Suprapubic skin (tissue), 4 donors: ENCODE measurements at regions not wholly inside any gene's neighbourhood (a gene's known extent, or its start where the extent isn't known, plus 50 kb on each side); places are given as distances from the start of the nearest gene placed in this dataset.
"Not testable (repeated sequence)": the region's sequence is repeated elsewhere in the genome, so short reads cannot be mapped to it uniquely, and the experiment has no call there.

Source experiments
- DNase-seq, 2 donors: peaks; one replicate each; pipeline ENCODE4 v3.0.0-alpha.2; 2019; ENCODE audit warnings: low spot score in 2 of 2
- H3K27ac ChIP-seq: fragments of 200-600 bp; sonication (generic); one replicate; pipeline ENCODE4 v1.5.1; 2019
- H3K27me3 ChIP-seq: fragments of 200-600 bp; sonication (generic); one replicate; pipeline ENCODE4 v1.5.1; 2019
- H3K36me3 ChIP-seq: fragments of 200-600 bp; sonication (generic); one replicate; pipeline ENCODE4 v1.5.1; 2019
- H3K4me1 ChIP-seq: fragments of 200-600 bp; sonication (generic); one replicate; pipeline ENCODE4 v1.5.1; 2019
- H3K4me3 ChIP-seq: fragments of 200-600 bp; sonication (generic); one replicate; pipeline ENCODE4 v1.5.1; 2019; ENCODE audit warnings: mild to moderate bottlenecking
- H3K9me3 ChIP-seq: fragments of 200-600 bp; sonication (generic); one replicate; pipeline ENCODE4 v1.5.1; 2019
- CTCF ChIP-seq, 2 donors: fragments of 200-600 bp in 1 of 2; fragments of 450-650 bp in 1 of 2; sonication (generic) in 1 of 2; IDR thresholded peaks; one replicate each; pipeline ENCODE4 v1.5.1; 2016 to 2019; ENCODE audit warnings: antibody characterized with exemption in 2 of 2, mild to moderate bottlenecking in 1 of 2, moderate library complexity in 1 of 2
- EP300 ChIP-seq: sonication (generic); formaldehyde crosslinking; IDR thresholded peaks from one replicate; pipeline ENCODE4 v1.6.1; 2017; ENCODE audit warnings: antibody characterized with exemption
- POLR2A ChIP-seq, 2 donors: fragments of 450-650 bp; IDR thresholded peaks; one replicate each; pipeline ENCODE4 v1.6.1; 2017; ENCODE audit warnings: antibody characterized with exemption in 2 of 2, mild to moderate bottlenecking in 2 of 2, moderate library complexity in 2 of 2
- POLR2AphosphoS5 ChIP-seq, 3 donors: sonication (generic); formaldehyde crosslinking; IDR thresholded peaks; one replicate each; pipeline ENCODE4 v1.6.1; 2017; ENCODE audit warnings: antibody characterized with exemption in 3 of 3
- WGBS: methylation state at CpG from one replicate; pipeline ENCODE4 v1.1.5; 2018; 5-methylcytosine and 5-hydroxymethylcytosine counted together

GRCh38 chr1:217049721-217050120 is 326.5 kb upstream of the ESRRG start:
- Histone ChIP-seq H3K36me3 (no peaks in the 10 kb centered on the region), H3K27ac (no peak overlapping the region), H3K9me3 (no peaks in the 10 kb centered on the region), H3K4me1 (no peaks in the 10 kb centered on the region), H3K27me3 (no peaks in the 10 kb centered on the region), H3K4me3 (no peak overlapping the region)
- WGBS, result 31% methylated on average over 2 of the region's 2 CpGs
- TF ChIP-seq POLR2A (IDR thresholded peaks at IDR 0.05) (no peak), CTCF (IDR thresholded peaks at IDR 0.05) (no peak), POLR2AphosphoS5 (IDR thresholded peaks at IDR 0.05) (no peak), EP300 (no peak)
- DNase-seq, result no peak

- WGBS, result 81% methylated on average over 1 of the region's 1 CpG
- H3K9me3 ChIP-seq, result no peaks in the 10 kb centered on the region
- no peak overlapping the region for H3K27ac ChIP-seq
- H3K27me3 ChIP-seq, result no peaks in the 10 kb centered on the region
- no peaks in the 10 kb centered on the region for H3K36me3 ChIP-seq
- DNase-seq, result no peak
- TF ChIP-seq POLR2AphosphoS5 (IDR thresholded peaks at IDR 0.05) (no peak), POLR2A (IDR thresholded peaks at IDR 0.05) (no peak), CTCF (IDR thresholded peaks at IDR 0.05) (no peak), EP300 (no peak)
- H3K4me3 ChIP-seq, result no peak overlapping the region
- H3K4me1 ChIP-seq, result no peaks in the 10 kb centered on the region
Measured at GRCh38 chr1:217049081-217049480, 325.9 kb upstream of the ESRRG start.

GRCh38 chr1:217048104-217048707 is 325.0 kb upstream of the ESRRG start:
- TF ChIP-seq POLR2AphosphoS5 (IDR thresholded peaks at IDR 0.05) (no peak), POLR2A (IDR thresholded peaks at IDR 0.05) (no peak), CTCF (IDR thresholded peaks at IDR 0.05) (no peak), EP300 (no peak)
- no peaks in the 10 kb centered on the region for H3K36me3 ChIP-seq
- H3K27me3 ChIP-seq, result no peaks in the 10 kb centered on the region
- no peak overlapping the region for H3K4me3 ChIP-seq
- no peaks in the 10 kb centered on the region for H3K9me3 ChIP-seq
- 70% methylated on average over 5 of the region's 5 CpGs for WGBS
- no peak overlapping the region for H3K27ac ChIP-seq
- DNase-seq, result no peak
- no peaks in the 10 kb centered on the region for H3K4me1 ChIP-seq

GRCh38 chr1:217040711-217041455 is 317.7 kb upstream of the ESRRG start:
- Histone ChIP-seq H3K4me3 (no peak overlapping the region), H3K27ac (no peak overlapping the region), H3K36me3 (no peaks in the 10 kb centered on the region), H3K9me3 (no peaks in the 10 kb centered on the region), H3K4me1 (no peaks in the 10 kb centered on the region), H3K27me3 (no peaks in the 10 kb centered on the region)
- WGBS, result 46% methylated on average over 1 of the region's 1 CpG
- TF ChIP-seq POLR2AphosphoS5 (IDR thresholded peaks at IDR 0.05) (no peak), EP300 (no peak), CTCF (IDR thresholded peaks at IDR 0.05) (no peak), POLR2A (IDR thresholded peaks at IDR 0.05) (no peak)
- no peak for DNase-seq

GRCh38 chr1:217039926-217040325 is 316.7 kb upstream of the ESRRG start:
- WGBS, result 93% methylated on average over 2 of the region's 2 CpGs
- Histone ChIP-seq H3K4me1 (no peaks in the 10 kb centered on the region), H3K27ac (no peak overlapping the region), H3K9me3 (no peaks in the 10 kb centered on the region), H3K36me3 (no peaks in the 10 kb centered on the region), H3K27me3 (no peaks in the 10 kb centered on the region), H3K4me3 (no peak overlapping the region)
- TF ChIP-seq EP300 (no peak), CTCF (IDR thresholded peaks at IDR 0.05) (no peak), POLR2AphosphoS5 (IDR thresholded peaks at IDR 0.05) (no peak), POLR2A (IDR thresholded peaks at IDR 0.05) (no peak)
- no peak for DNase-seq

GRCh38 chr1:217039139-217039538 is 315.9 kb upstream of the ESRRG start:
- not testable (repeated sequence) for H3K36me3 ChIP-seq, H3K4me3 ChIP-seq, H3K9me3 ChIP-seq, H3K4me1 ChIP-seq, H3K27ac ChIP-seq, DNase-seq, H3K27me3 ChIP-seq
- 91% methylated on average over 3 of the region's 3 CpGs for WGBS
